HepG2 (cell line): ENCODE measurements at regions not wholly inside any gene's neighbourhood (a gene's known extent, or its start where the extent isn't known, plus 50 kb on each side); places are given as distances from the start of the nearest gene placed in this dataset.

Experiments used
- ATAC-seq: fragments of 200-7000 bp; cut with Tn5 transposase; 3 replicates; pipeline ENCODE4 v1.9.1; 2020; ENCODE audit warnings: mild to moderate bottlenecking, moderate library complexity
- BruUV-seq: library from RNA; stranded (reverse); fragments of 400-500 nt; replicated peaks from 2 replicates; lab custom pipeline; 2021; lab: Mats Ljungman, UMichigan
- CTCF ChIA-PET: fragments of 300-600 bp; formaldehyde crosslinking; extraction: SDS; loops from one replicate; lab custom pipeline; 2021; ENCODE audit warnings: low total read pairs, inconsistent platforms, low intra/inter-chr PET ratio; lab: Yijun Ruan, JAX
- POLR2A ChIA-PET: fragments of 350-600 bp; sonication (Branson Sonifier 250); formaldehyde crosslinking; loops from one replicate; lab custom pipeline; 2020; ENCODE audit warnings: antibody characterized with exemption, inconsistent platforms; lab: Yijun Ruan, JAX
- DNase-seq: peaks from one replicate; pipeline ENCODE4 v3.0.0-alpha.2; 2015; ENCODE audit warnings: low spot score
- FAIRE-seq: peaks from 3 replicates; lab custom pipeline; 2011; peaks lifted over from hg19 to GRCh38; lab: Jason Lieb, UNC
- H2AFZ ChIP-seq: one replicate; pipeline ENCODE4 v1.6.1; 2011; ENCODE audit warnings: low read length, inconsistent platforms
- H3K27ac ChIP-seq: fragments of 300-600 bp; 3 replicates; pipeline ENCODE4 v1.8.0; 2011; ENCODE audit warnings: mixed run types, mild to moderate bottlenecking, mixed read lengths, low read length, inconsistent platforms; ENCODE audit not compliant: insufficient read depth; ENCODE audit errors: extremely low read length
- H3K27me3 ChIP-seq, 2 experiments: fragments of 200-600 bp in 1 of 2; 2 replicates in 1 of 2; 3 replicates in 1 of 2; pipeline versions ENCODE4 v1.6.0 to v1.8.0; 2011; ENCODE audit warnings: low read length in 2 of 2, mild to moderate bottlenecking in 2 of 2, moderate library complexity in 2 of 2, inconsistent platforms in 1 of 2; ENCODE audit not compliant: insufficient read depth in 2 of 2, control insufficient read depth in 1 of 2
- H3K36me3 ChIP-seq, 2 experiments: fragments of 200-600 bp in 1 of 2; replicated peaks in 1 of 2; 2 replicates in 1 of 2; 3 replicates in 1 of 2; pipeline versions ENCODE4 v1.5.1 to v1.8.0; 2011; ENCODE audit warnings: low read length in 2 of 2, inconsistent platforms in 1 of 2; ENCODE audit not compliant: insufficient read depth in 2 of 2, control insufficient read depth in 1 of 2
- H3K4me1 ChIP-seq: 2 replicates; pipeline ENCODE4 v1.5.1; 2012; ENCODE audit warnings: low read length, inconsistent platforms; ENCODE audit not compliant: insufficient read depth
- H3K4me2 ChIP-seq: 2 replicates; pipeline ENCODE4 v1.6.0; 2011; ENCODE audit warnings: low read depth, low read length, inconsistent platforms
- H3K4me3 ChIP-seq, 3 experiments: fragments of 200-600 bp in 1 of 3; sonication (generic), shearing (Covaris generic) in 1 of 3; replicated peaks in 1 of 3; 2 replicates each; pipeline ENCODE4 v1.5.1; 2011 to 2016; ENCODE audit warnings: low read length in 3 of 3, inconsistent platforms in 2 of 3, low read depth in 2 of 3, mild to moderate bottlenecking in 2 of 3, control low read depth in 1 of 3, mixed read lengths in 1 of 3; ENCODE audit not compliant: insufficient read depth in 1 of 3
- H3K79me2 ChIP-seq: one replicate; pipeline ENCODE4 v1.6.1; 2011; ENCODE audit warnings: low read length, inconsistent platforms; ENCODE audit not compliant: insufficient read depth
- H3K9ac ChIP-seq: 2 replicates; pipeline ENCODE4 v1.6.0; 2011; ENCODE audit warnings: mild to moderate bottlenecking, low read depth, low read length, inconsistent platforms; ENCODE audit not compliant: insufficient read depth
- H3K9me3 ChIP-seq: 2 replicates; pipeline ENCODE4 v1.5.1; 2012; ENCODE audit warnings: mild to moderate bottlenecking, low read length
- H4K20me1 ChIP-seq: 2 replicates; pipeline ENCODE4 v1.6.0; 2011; ENCODE audit warnings: inconsistent platforms, mild to moderate bottlenecking, low read length, moderate library complexity; ENCODE audit not compliant: insufficient read depth
- FIP1L1 ChIP-seq: fragments of 200-400 bp; formaldehyde crosslinking; IDR thresholded peaks from 2 replicates; pipeline ENCODE4 v1.6.1; 2018; ENCODE audit warnings: low read depth, mild to moderate bottlenecking, low read length, moderate library complexity, borderline replicate concordance; ENCODE audit not compliant: insufficient read depth
- HCFC1 ChIP-seq: fragments of 150-350 bp; IDR thresholded peaks from 2 replicates; pipeline ENCODE4 v1.6.1; 2014; ENCODE audit warnings: low read depth, low read length
- MTF1 ChIP-seq: sonication (generic); formaldehyde crosslinking; IDR thresholded peaks from 2 replicates; pipeline ENCODE4 v1.5.0; 2020; ENCODE audit warnings: missing genetic modification reagents
- RELA ChIP-seq: sonication (generic); formaldehyde crosslinking; IDR thresholded peaks from 2 replicates; pipeline ENCODE4 v1.4.0; 2020; ENCODE audit warnings: missing genetic modification reagents
- SMAD3 ChIP-seq: sonication (generic); formaldehyde crosslinking; IDR thresholded peaks from 2 replicates; pipeline ENCODE4 v1.4.0; 2020; ENCODE audit warnings: missing genetic modification reagents
- SP5 ChIP-seq: IDR thresholded peaks from 2 replicates; pipeline ENCODE4 v1.6.1; 2016; ENCODE audit warnings: low read depth, borderline replicate concordance
- TFDP2 ChIP-seq: sonication (generic); formaldehyde crosslinking; IDR thresholded peaks from 2 replicates; pipeline ENCODE4 v1.4.0; 2020; ENCODE audit warnings: missing genetic modification reagents
- ZBTB49 ChIP-seq: sonication (generic); formaldehyde crosslinking; IDR thresholded peaks from 2 replicates; pipeline ENCODE4 v1.4.0; 2020; ENCODE audit warnings: missing genetic modification reagents, borderline replicate concordance
- ZNF282 ChIP-seq: fragments of 450-650 bp; IDR thresholded peaks from 2 replicates; pipeline ENCODE4 v1.6.1; 2018; ENCODE audit not compliant: partially characterized antibody
- ZNF615 ChIP-seq: sonication (generic); formaldehyde crosslinking; IDR thresholded peaks from 2 replicates; pipeline ENCODE4 v1.5.0; 2020; ENCODE audit warnings: mild to moderate bottlenecking, missing genetic modification reagents, borderline replicate concordance
- ZNF7 ChIP-seq: IDR thresholded peaks from 2 replicates; pipeline ENCODE4 v1.6.1; 2016; ENCODE audit warnings: missing biosample characterization, missing genetic modification reagents
- ZNF704 ChIP-seq: sonication (generic); formaldehyde crosslinking; IDR thresholded peaks from 2 replicates; pipeline ENCODE4 v1.8.1; 2023; ENCODE audit warnings: mild to moderate bottlenecking, inconsistent platforms, moderate library complexity, missing genetic modification reagents, borderline replicate concordance
- ZNF710 ChIP-seq: sonication (generic); formaldehyde crosslinking; IDR thresholded peaks from 2 replicates; pipeline ENCODE4 v1.5.0; 2020; ENCODE audit warnings: mild to moderate bottlenecking, missing genetic modification reagents, borderline replicate concordance
- ZNF883 ChIP-seq: sonication (generic); formaldehyde crosslinking; IDR thresholded peaks from 2 replicates; pipeline ENCODE4 v1.5.1; 2020; ENCODE audit warnings: mild to moderate bottlenecking, missing genetic modification reagents; ENCODE audit errors: not compliant biosample characterization
- WGBS: methylation state at CpG from one replicate; pipeline ENCODE4 v1.1.6; 2017; ENCODE audit warnings: low lambda C conversion rate; 5-methylcytosine and 5-hydroxymethylcytosine counted together
- in situ Hi-C: cut with HindIII; loops from 2 replicates; pipeline ENCODE4 v1.10.0; 2017; ENCODE audit warnings: low pct_unique_long_range_greater_than_20kb; ENCODE audit not compliant: extremely low pct_ligation_motif_present
- intact Hi-C: fragments of 100-400 bp; cut with micrococcal nuclease; formaldehyde crosslinking; loops from one replicate; pipeline ENCODE4 v1.10.0; 2022; ENCODE audit not compliant: unreplicated experiment

GRCh38 chr14:71591929-71592328 lies 340.3 kb upstream of the RGS6 start (continued):
- no peak for TF ChIP-seq ZNF704 (CRISPR knock-in tag)

GRCh38 chr14:71592361-71592760 lies 339.9 kb upstream of the RGS6 start:
- 0 out of 5 replicates have a peak, but pooled peaks cover 0 to 7% of the 10 kb centered on the region in 2 experiments for H3K36me3 ChIP-seq
- TF ChIP-seq SMAD3 (CRISPR knock-in tag) (no peak), ZNF883 (no peak), ZNF282 (no peak), ZNF710 (CRISPR knock-in tag) (no peak), RELA (CRISPR knock-in tag) (no peak), FIP1L1 (no peak), ZNF615 (CRISPR knock-in tag) (no peak), SP5 (CRISPR knock-in tag) (no peak), MTF1 (CRISPR knock-in tag) (no peak), HCFC1 (no peak), ZBTB49 (no peak), ZNF7 (CRISPR knock-in tag) (no peak), TFDP2 (CRISPR knock-in tag) (no peak)
- H3K27ac ChIP-seq: no peak overlapping the region
- POLR2A ChIA-PET: no interaction called here
- no peaks in the 10 kb centered on the region for H3K9me3 ChIP-seq
- H3K4me1 ChIP-seq: peaks cover 14% of the 10 kb centered on the region
- H3K4me2 ChIP-seq: no peak overlapping the region
- no peak for FAIRE-seq
- no peak overlapping the region for H2AFZ ChIP-seq
- intact Hi-C loops (no loop called here), in situ Hi-C loops (no loop called here)
- no peak overlapping the region for H3K4me3 ChIP-seq
- no peak for ATAC-seq
- WGBS: 96% methylated on average over 2 of the region's 2 CpGs
- no peaks in the 10 kb centered on the region for H4K20me1 ChIP-seq
- H3K79me2 ChIP-seq: no peaks in the 10 kb centered on the region
- no peaks in the 10 kb centered on the region for H3K27me3 ChIP-seq
- CTCF ChIA-PET: no interaction called here
- DNase-seq: no peak
- H3K9ac ChIP-seq: no peak overlapping the region
- BruUV-seq: no TSS peak
